ENCODE measurements at regions not wholly inside any gene's neighbourhood (a gene's known extent, or its start where the extent isn't known, plus 50 kb on each side); places are given as distances from the start of the nearest gene placed in this dataset.
A peak's percentile ranks its signal among the peaks of the same experiment; 100 is the strongest.

GRCh38 chr7:46833197-46833596 is 748.7 kb downstream of the TNS3 start:
- no peak for FAIRE-seq
- DNase-seq (ENCODE audit: low spot score) = no peak

GRCh38 chr7:46832136-46832535 is 749.8 kb downstream of the TNS3 start:
- FAIRE-seq = peak; percentile 81

GRCh38 chr7:46819819-46820218 is 762.1 kb downstream of the TNS3 start:
- DNase-seq (ENCODE audit: low spot score) (no peak), FAIRE-seq (no peak)

More at GRCh38 chr7:46832136-46832535, 749.8 kb downstream of the TNS3 start:
- no peak for DNase-seq (ENCODE audit: low spot score)

- FAIRE-seq (no peak), DNase-seq (ENCODE audit: low spot score) (no peak)
Measured at GRCh38 chr7:46814516-46815250, 767.2 kb downstream of the TNS3 start.

- FAIRE-seq (peak; percentile 17), DNase-seq (ENCODE audit: low spot score) (no peak)
Measured at GRCh38 chr7:46812101-46812675, 769.7 kb downstream of the TNS3 start.

GRCh38 chr7:46811529-46811928 is 770.4 kb downstream of the TNS3 start:
- peak; percentile 91 for DNase-seq (ENCODE audit: low spot score)

GRCh38 chr7:46810986-46811385 is 770.9 kb downstream of the TNS3 start:
- DNase-seq (ENCODE audit: low spot score) = peak; percentile 33
- FAIRE-seq = no peak

More at GRCh38 chr7:46811529-46811928, 770.4 kb downstream of the TNS3 start:
- FAIRE-seq = peak; percentile 59

- no peak for DNase-seq (ENCODE audit: low spot score)
- FAIRE-seq = no peak
Measured at GRCh38 chr7:46809886-46810285, 772.0 kb downstream of the TNS3 start.

GRCh38 chr7:46806856-46807255 is 775.1 kb downstream of the TNS3 start:
- DNase-seq (ENCODE audit: low spot score) = no peak
- no peak for FAIRE-seq

GRCh38 chr7:46802479-46802878 is 779.4 kb downstream of the TNS3 start:
- no peak for FAIRE-seq

GRCh38 chr7:46791188-46791587 is 790.7 kb downstream of the TNS3 start:
- DNase-seq (ENCODE audit: low spot score) (no peak), FAIRE-seq (no peak)

More at GRCh38 chr7:46802479-46802878, 779.4 kb downstream of the TNS3 start:
- no peak for DNase-seq (ENCODE audit: low spot score)

- DNase-seq (ENCODE audit: low spot score) (no peak), FAIRE-seq (no peak)
Measured at GRCh38 chr7:46786995-46787394, 794.9 kb downstream of the TNS3 start.

GRCh38 chr7:46786221-46786954 is 795.5 kb downstream of the TNS3 start:
- FAIRE-seq (no peak), DNase-seq (ENCODE audit: low spot score) (no peak)

GRCh38 chr7:46784732-46785131 is 797.2 kb downstream of the TNS3 start:
- FAIRE-seq (peak; percentile 92), DNase-seq (ENCODE audit: low spot score) (peak; percentile 64)

GRCh38 chr7:46781901-46782439 is 799.9 kb downstream of the TNS3 start:
- DNase-seq (ENCODE audit: low spot score) (no peak), FAIRE-seq (no peak)

GRCh38 chr7:46776790-46777189 is 805.1 kb downstream of the TNS3 start:
- FAIRE-seq (no peak), DNase-seq (ENCODE audit: low spot score) (no peak)

- no peak for DNase-seq (ENCODE audit: low spot score)
- FAIRE-seq = peak; percentile 48
Measured at GRCh38 chr7:46775776-46776175, 806.1 kb downstream of the TNS3 start.

GRCh38 chr7:46775020-46775419 is 806.9 kb downstream of the TNS3 start:
- FAIRE-seq (no peak), DNase-seq (ENCODE audit: low spot score) (no peak)

- no peak for FAIRE-seq
- no peak for DNase-seq (ENCODE audit: low spot score)
Measured at GRCh38 chr7:46774515-46774914, 807.4 kb downstream of the TNS3 start.

- FAIRE-seq (no peak), DNase-seq (ENCODE audit: low spot score) (no peak)
Measured at GRCh38 chr7:46772776-46773175, 809.1 kb downstream of the TNS3 start.

GRCh38 chr7:46767071-46767470 is 814.8 kb downstream of the TNS3 start:
- no peak for DNase-seq (ENCODE audit: low spot score)
- no peak for FAIRE-seq

Data from urothelium cell line (cell line).